HepG2 (cell line): ENCODE measurements at regions not wholly inside any gene's neighbourhood (a gene's known extent, or its start where the extent isn't known, plus 50 kb on each side); places are given as distances from the start of the nearest gene placed in this dataset.

Experiments
- ATAC-seq: fragments of 200-7000 bp; cut with Tn5 transposase; 3 replicates; pipeline ENCODE4 v1.9.1; 2020; ENCODE audit warnings: mild to moderate bottlenecking, moderate library complexity
- BruUV-seq: library from RNA; stranded (reverse); fragments of 400-500 nt; replicated peaks from 2 replicates; lab custom pipeline; 2021; lab: Mats Ljungman, UMichigan
- CTCF ChIA-PET: fragments of 300-600 bp; formaldehyde crosslinking; extraction: SDS; loops from one replicate; lab custom pipeline; 2021; ENCODE audit warnings: low total read pairs, inconsistent platforms, low intra/inter-chr PET ratio; lab: Yijun Ruan, JAX
- POLR2A ChIA-PET: fragments of 350-600 bp; sonication (Branson Sonifier 250); formaldehyde crosslinking; loops from one replicate; lab custom pipeline; 2020; ENCODE audit warnings: antibody characterized with exemption, inconsistent platforms; lab: Yijun Ruan, JAX
- DNase-seq: peaks from one replicate; pipeline ENCODE4 v3.0.0-alpha.2; 2015; ENCODE audit warnings: low spot score
- FAIRE-seq: peaks from 3 replicates; lab custom pipeline; 2011; peaks lifted over from hg19 to GRCh38; lab: Jason Lieb, UNC
- H2AFZ ChIP-seq: one replicate; pipeline ENCODE4 v1.6.1; 2011; ENCODE audit warnings: low read length, inconsistent platforms
- H3K27ac ChIP-seq: fragments of 300-600 bp; 3 replicates; pipeline ENCODE4 v1.8.0; 2011; ENCODE audit warnings: mixed run types, mild to moderate bottlenecking, mixed read lengths, low read length, inconsistent platforms; ENCODE audit not compliant: insufficient read depth; ENCODE audit errors: extremely low read length
- H3K27me3 ChIP-seq, 2 experiments: fragments of 200-600 bp in 1 of 2; 2 replicates in 1 of 2; 3 replicates in 1 of 2; pipeline versions ENCODE4 v1.6.0 to v1.8.0; 2011; ENCODE audit warnings: low read length in 2 of 2, mild to moderate bottlenecking in 2 of 2, moderate library complexity in 2 of 2, inconsistent platforms in 1 of 2; ENCODE audit not compliant: insufficient read depth in 2 of 2, control insufficient read depth in 1 of 2
- H3K36me3 ChIP-seq, 2 experiments: fragments of 200-600 bp in 1 of 2; replicated peaks in 1 of 2; 2 replicates in 1 of 2; 3 replicates in 1 of 2; pipeline versions ENCODE4 v1.5.1 to v1.8.0; 2011; ENCODE audit warnings: low read length in 2 of 2, inconsistent platforms in 1 of 2; ENCODE audit not compliant: insufficient read depth in 2 of 2, control insufficient read depth in 1 of 2
- H3K4me1 ChIP-seq: 2 replicates; pipeline ENCODE4 v1.5.1; 2012; ENCODE audit warnings: low read length, inconsistent platforms; ENCODE audit not compliant: insufficient read depth
- H3K4me2 ChIP-seq: 2 replicates; pipeline ENCODE4 v1.6.0; 2011; ENCODE audit warnings: low read depth, low read length, inconsistent platforms
- H3K4me3 ChIP-seq, 3 experiments: fragments of 200-600 bp in 1 of 3; sonication (generic), shearing (Covaris generic) in 1 of 3; replicated peaks in 1 of 3; 2 replicates each; pipeline ENCODE4 v1.5.1; 2011 to 2016; ENCODE audit warnings: low read length in 3 of 3, inconsistent platforms in 2 of 3, low read depth in 2 of 3, mild to moderate bottlenecking in 2 of 3, control low read depth in 1 of 3, mixed read lengths in 1 of 3; ENCODE audit not compliant: insufficient read depth in 1 of 3
- H3K79me2 ChIP-seq: one replicate; pipeline ENCODE4 v1.6.1; 2011; ENCODE audit warnings: low read length, inconsistent platforms; ENCODE audit not compliant: insufficient read depth
- H3K9ac ChIP-seq: 2 replicates; pipeline ENCODE4 v1.6.0; 2011; ENCODE audit warnings: mild to moderate bottlenecking, low read depth, low read length, inconsistent platforms; ENCODE audit not compliant: insufficient read depth
- H3K9me3 ChIP-seq: 2 replicates; pipeline ENCODE4 v1.5.1; 2012; ENCODE audit warnings: mild to moderate bottlenecking, low read length
- H4K20me1 ChIP-seq: 2 replicates; pipeline ENCODE4 v1.6.0; 2011; ENCODE audit warnings: inconsistent platforms, mild to moderate bottlenecking, low read length, moderate library complexity; ENCODE audit not compliant: insufficient read depth
- ATF5 ChIP-seq: sonication (generic); formaldehyde crosslinking; IDR thresholded peaks from 2 replicates; pipeline ENCODE4 v1.4.0; 2020; ENCODE audit warnings: mild to moderate bottlenecking, low read depth, missing genetic modification reagents
- BCL6 ChIP-seq: IDR thresholded peaks from 2 replicates; pipeline ENCODE4 v1.6.1; 2016; ENCODE audit warnings: missing genetic modification reagents, missing compliant biosample characterization
- GABPB1 ChIP-seq: IDR thresholded peaks from 2 replicates; pipeline ENCODE4 v1.6.1; 2016; ENCODE audit warnings: mild to moderate bottlenecking, missing genetic modification reagents, moderate library complexity, missing compliant biosample characterization
- GPBP1L1 ChIP-seq: sonication (generic); formaldehyde crosslinking; IDR thresholded peaks from 2 replicates; pipeline ENCODE4 v1.5.0; 2020; ENCODE audit warnings: mild to moderate bottlenecking, missing genetic modification reagents
- JDP2 ChIP-seq: sonication (generic); formaldehyde crosslinking; IDR thresholded peaks from 2 replicates; pipeline ENCODE4 v1.8.1; 2022; ENCODE audit warnings: missing genetic modification reagents, borderline replicate concordance
- MXD4 ChIP-seq: IDR thresholded peaks from 2 replicates; pipeline ENCODE4 v1.6.1; 2016; ENCODE audit warnings: mild to moderate bottlenecking, missing biosample characterization, missing genetic modification reagents
- SMARCE1 ChIP-seq: fragments of 450-650 bp; IDR thresholded peaks from 2 replicates; pipeline ENCODE4 v1.6.1; 2017; ENCODE audit warnings: borderline replicate concordance
- STAG1 ChIP-seq: sonication (generic); formaldehyde crosslinking; IDR thresholded peaks from 2 replicates; pipeline ENCODE4 v1.4.0; 2020; ENCODE audit warnings: missing genetic modification reagents
- TFDP2 ChIP-seq: sonication (generic); formaldehyde crosslinking; IDR thresholded peaks from 2 replicates; pipeline ENCODE4 v1.4.0; 2020; ENCODE audit warnings: missing genetic modification reagents
- USF2 ChIP-seq, 2 experiments: sonication (generic) in 1 of 2; formaldehyde crosslinking in 1 of 2; IDR thresholded peaks; 2 replicates each; pipeline versions ENCODE4 v1.5.1 to v1.6.1; 2011 to 2020; ENCODE audit warnings: borderline replicate concordance in 1 of 2, low read depth in 1 of 2, low read length in 1 of 2, mild to moderate bottlenecking in 1 of 2, missing genetic modification reagents in 1 of 2, moderate library complexity in 1 of 2
- ZNF263 ChIP-seq: sonication (generic); formaldehyde crosslinking; IDR thresholded peaks from 2 replicates; pipeline ENCODE4 v1.4.0; 2020; ENCODE audit warnings: missing genetic modification reagents
- ZNF644 ChIP-seq: IDR thresholded peaks from 2 replicates; pipeline ENCODE4 v1.6.1; 2016; ENCODE audit warnings: low read depth
- WGBS: methylation state at CpG from one replicate; pipeline ENCODE4 v1.1.6; 2017; ENCODE audit warnings: low lambda C conversion rate; 5-methylcytosine and 5-hydroxymethylcytosine counted together
- in situ Hi-C: cut with HindIII; loops from 2 replicates; pipeline ENCODE4 v1.10.0; 2017; ENCODE audit warnings: low pct_unique_long_range_greater_than_20kb; ENCODE audit not compliant: extremely low pct_ligation_motif_present
- intact Hi-C: fragments of 100-400 bp; cut with micrococcal nuclease; formaldehyde crosslinking; loops from one replicate; pipeline ENCODE4 v1.10.0; 2022; ENCODE audit not compliant: unreplicated experiment
- TF ChIP-seq, protein P1 (sequence below): sonication (generic); formaldehyde crosslinking; IDR thresholded peaks from 2 replicates; pipeline ENCODE4 v1.4.0; 2020; ENCODE audit warnings: missing genetic modification reagents, mild to moderate bottlenecking, borderline replicate concordance

DNA sequence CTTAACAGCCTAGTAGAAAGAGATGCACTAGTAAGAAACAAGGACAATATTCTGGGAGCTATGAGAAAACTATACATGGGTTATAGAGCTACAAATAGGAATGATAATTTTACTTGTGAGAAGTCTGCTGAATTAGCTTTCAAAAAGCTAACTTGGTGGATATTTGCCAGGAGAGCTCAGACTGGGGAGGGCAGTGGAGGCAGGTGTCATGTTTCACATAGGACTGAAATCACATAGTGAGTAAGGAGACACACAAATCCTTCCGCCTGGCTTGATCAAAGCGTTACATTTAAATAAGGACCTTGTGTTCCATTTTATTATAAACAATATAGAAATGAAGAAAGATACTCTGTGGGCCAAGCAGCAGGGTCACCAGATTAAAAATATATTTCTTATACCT lies 235.0 kb downstream of the ISL1 start:
- no peak for ATAC-seq
- H3K36me3 ChIP-seq: no peaks in the 10 kb centered on the region
- ChIA-PET POLR2A (no interaction called here), CTCF (no interaction called here)
- H3K9ac ChIP-seq: no peak overlapping the region
- H3K4me3 ChIP-seq: no peak overlapping the region
- intact Hi-C loops: no loop called here
- WGBS: 0% methylated on average over 2 of the region's 2 CpGs
- no peaks in the 10 kb centered on the region for H4K20me1 ChIP-seq
- TF ChIP-seq STAG1 (CRISPR knock-in tag) (no peak), USF2 (IDR thresholded peaks at IDR 0.05; ENCODE audit: low read depth, low read length) (no peak), USF2 (CRISPR knock-in tag; IDR thresholded peaks at IDR 0.05; ENCODE audit: borderline replicate concordance) (no peak), ZNF263 (CRISPR knock-in tag) (no peak), ATF5 (CRISPR knock-in tag) (no peak), ZNF644 (CRISPR knock-in tag) (no peak), SMARCE1 (no peak), GABPB1 (CRISPR knock-in tag) (no peak), JDP2 (CRISPR knock-in tag) (no peak), MXD4 (CRISPR knock-in tag) (no peak), BCL6 (CRISPR knock-in tag) (no peak), GPBP1L1 (CRISPR knock-in tag) (no peak), TFDP2 (no peak)
- TF ChIP-seq, protein P1, sequence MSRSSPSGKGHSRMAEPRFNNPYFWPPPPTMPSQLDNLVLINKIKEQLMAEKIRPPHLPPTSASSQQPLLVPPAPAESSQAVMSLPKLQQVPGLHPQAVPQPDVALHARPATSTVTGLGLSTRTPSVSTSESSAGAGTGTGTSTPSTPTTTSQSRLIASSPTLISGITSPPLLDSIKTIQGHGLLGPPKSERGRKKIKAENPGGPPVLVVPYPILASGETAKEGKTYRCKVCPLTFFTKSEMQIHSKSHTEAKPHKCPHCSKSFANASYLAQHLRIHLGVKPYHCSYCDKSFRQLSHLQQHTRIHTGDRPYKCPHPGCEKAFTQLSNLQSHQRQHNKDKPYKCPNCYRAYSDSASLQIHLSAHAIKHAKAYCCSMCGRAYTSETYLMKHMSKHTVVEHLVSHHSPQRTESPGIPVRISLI: no peak
- FAIRE-seq: no peak
- no peaks in the 10 kb centered on the region for H3K4me1 ChIP-seq
- no peak for DNase-seq
- H3K27me3 ChIP-seq: no peaks in the 10 kb centered on the region; a peak in 1 of 5 replicates
- no peak overlapping the region for H3K4me2 ChIP-seq
- no peak overlapping the region for H3K27ac ChIP-seq
- no peak overlapping the region for H2AFZ ChIP-seq
- H3K9me3 ChIP-seq: no peaks in the 10 kb centered on the region
- in situ Hi-C loops: no loop called here
- BruUV-seq: no TSS peak
- H3K79me2 ChIP-seq: no peaks in the 10 kb centered on the region
